Kidney tubule cell (primary cell): ENCODE measurements at regions not wholly inside any gene's neighbourhood (a gene's known extent, or its start where the extent isn't known, plus 50 kb on each side); places are given as distances from the start of the nearest gene placed in this dataset.

ENCODE experiments used
- DNase-seq: peaks from one replicate; pipeline ENCODE4 v3.0.0-alpha.2; 2018; ENCODE audit warnings: low spot score

DNA sequence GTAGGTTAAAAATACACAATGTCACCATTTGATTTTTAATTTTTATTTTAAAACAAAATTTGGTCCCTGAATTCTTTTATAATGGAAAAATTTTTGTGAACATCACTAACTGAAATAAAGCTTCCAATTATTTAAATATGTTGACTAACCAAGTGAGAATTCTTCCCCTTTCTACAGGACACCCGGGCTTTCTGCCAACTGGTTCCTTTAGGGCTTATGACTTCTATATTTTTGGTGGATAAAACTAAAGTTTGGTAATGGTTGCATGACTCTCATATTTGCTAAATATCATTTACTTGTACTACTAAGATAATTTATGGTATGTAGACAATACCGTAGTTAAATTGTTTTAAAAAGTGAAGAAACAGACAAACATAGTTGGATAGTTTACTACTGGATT is 291.0 kb upstream of the DOK6 start:
- no peak for DNase-seq

DNA sequence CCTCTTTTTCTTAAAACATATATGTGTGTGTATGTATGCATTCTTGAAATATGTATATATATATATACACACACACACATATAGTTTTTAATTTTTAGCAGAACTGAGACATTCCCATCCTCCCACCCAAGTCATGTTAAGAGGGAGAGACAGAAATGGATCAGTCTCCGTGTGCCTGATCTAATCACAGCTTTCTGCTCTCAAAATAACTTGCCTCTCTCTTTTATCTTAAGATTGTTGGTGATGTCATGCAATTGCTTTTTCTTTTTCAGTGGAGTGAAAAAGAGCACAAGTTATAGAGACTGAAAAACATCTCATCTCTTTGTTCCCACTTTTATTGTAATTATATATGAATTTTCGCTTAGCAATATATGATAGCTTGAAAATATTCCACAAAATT is 279.9 kb upstream of the DOK6 start:
- DNase-seq = no peak

DNA sequence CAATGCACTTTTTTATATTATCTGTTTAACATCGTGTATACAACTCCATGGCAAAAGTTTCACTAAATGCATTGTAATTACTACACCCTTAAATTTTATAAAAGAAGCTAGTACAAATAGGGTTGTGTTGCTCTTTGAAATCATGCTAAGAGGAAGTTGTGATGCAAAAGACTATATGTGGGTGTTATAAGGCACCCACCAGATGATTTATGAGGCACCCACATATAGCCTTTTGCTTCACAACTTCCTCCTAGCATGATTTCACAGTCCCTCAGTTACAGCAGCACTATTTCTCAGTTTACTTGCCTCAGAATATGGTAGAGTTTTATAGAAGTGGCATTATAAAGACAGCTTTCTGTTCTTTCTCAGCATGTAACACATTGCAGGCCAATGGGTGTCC is 277.3 kb upstream of the DOK6 start:
- DNase-seq = no peak

DNA sequence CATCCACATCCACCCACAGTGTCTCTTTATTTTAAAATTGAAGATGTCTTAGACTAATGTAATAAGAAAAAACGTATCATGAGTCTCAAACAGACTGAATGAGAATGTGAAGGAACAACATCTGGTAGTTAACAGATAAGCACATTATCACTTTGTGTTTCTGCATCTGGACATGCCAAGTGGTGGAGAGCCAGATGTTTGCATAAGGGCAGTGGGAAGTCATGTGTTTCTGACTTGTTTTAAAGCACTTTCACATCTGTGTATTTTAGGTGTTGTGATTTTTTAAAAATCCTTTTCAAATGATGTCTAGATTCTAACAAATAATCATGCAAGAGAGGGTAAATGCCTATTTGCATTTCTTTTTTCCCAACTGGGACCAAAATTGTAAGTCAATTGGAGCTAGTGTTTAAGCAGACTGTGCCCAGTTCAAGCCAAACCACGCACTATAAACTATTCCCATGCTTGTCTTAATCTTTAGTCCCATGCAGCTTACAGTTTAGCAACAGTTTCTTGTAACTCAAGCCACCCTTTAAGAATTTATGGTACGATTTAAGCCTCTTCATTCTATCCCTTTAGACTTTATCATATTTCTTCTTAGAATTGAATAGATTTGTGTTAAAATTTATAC is 272.7 kb upstream of the DOK6 start:
- no peak for DNase-seq

DNA sequence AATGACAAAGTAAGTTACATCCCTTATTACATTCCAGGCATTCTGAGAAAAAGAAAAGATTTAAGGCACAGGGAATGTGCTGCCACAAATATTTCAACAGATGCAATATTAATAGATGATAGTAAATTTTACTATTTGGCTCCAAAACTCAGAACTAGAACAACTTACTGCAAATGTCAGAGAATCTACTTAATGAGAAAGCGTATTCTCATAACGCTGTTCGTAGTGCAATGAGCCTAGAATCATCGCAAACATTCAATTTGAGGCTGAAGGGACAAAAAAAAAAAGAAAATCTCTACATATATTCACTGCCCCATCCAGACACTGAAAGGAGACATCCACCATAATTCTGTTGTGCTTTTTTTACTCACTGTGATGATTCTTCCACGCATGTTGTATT is 272.1 kb upstream of the DOK6 start:
- DNase-seq = no peak

DNA sequence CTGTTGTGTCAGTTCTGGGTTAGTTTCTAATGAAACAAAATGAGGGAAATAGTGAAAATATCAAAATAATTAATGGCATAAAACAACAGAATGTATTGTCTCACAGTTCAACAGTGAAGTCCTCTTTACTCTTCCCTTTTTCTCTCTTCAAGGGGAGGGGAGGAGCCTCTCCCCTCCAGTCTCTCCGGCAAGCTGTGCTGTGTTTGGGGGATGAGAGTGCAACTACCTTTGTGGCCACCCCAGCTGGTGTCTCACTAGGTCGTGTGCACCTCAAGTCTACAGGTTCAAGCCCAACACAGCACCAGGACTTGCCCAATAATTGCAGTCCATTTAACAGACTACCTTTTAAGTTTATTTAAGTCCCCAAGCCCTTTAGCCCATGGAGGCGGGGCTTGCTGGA is 271.7 kb upstream of the DOK6 start:
- no peak for DNase-seq

DNA sequence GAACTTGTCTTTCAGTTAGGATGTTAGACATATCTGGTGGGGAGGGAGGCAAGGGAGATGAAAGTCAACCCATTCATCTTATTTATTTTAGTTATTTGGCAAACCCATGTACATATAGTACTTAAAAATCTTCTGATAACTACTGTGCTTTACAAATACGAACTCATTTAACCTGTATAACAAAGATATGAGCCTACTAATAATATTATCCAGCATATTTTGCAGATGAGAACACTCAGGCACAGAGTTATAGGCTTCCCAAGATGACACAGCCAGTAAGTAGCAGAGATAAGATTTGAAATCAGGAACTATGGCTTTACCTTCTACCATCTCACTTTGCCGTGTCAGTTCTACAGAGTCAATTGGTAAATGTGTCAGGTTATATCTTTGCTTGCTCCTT is 262.6 kb upstream of the DOK6 start:
- no peak for DNase-seq

DNA sequence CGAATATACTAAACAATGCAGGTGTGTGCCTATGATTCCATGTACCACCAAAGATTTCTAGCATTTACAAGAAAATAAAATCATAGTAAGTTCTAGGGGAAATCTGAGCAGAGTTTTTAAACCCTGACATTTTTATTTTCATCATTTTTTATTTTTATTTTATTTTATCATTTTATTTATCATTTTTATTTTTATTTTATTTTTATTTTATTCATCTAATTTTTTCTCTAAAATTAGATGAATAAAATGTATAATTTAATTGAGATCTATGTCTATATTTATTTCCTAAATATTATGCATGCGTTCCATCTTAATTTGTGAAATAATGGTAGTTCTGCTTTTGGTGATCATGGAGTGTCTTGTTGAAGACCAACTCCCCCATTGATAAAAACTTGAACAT is 257.6 kb upstream of the DOK6 start:
- no peak for DNase-seq

DNA sequence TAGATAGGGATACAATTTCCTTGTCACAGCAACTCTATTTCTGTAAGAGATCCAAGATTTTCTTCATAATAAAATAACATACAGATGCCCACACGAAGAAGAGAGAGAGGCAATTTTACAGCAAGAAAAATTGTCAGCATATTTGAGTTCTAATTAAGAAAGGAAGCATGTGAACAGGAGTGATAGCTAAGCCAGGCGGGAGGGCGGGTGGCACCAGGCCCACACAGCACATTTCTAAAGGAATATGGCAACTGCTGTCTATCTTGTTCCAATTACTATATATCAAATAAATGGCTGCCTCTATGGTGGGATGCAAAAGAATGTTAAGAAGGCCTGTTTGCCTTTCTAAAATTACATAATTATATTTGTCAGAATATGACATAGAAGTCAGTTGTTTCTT is 248.3 kb upstream of the DOK6 start:
- DNase-seq = no peak

DNA sequence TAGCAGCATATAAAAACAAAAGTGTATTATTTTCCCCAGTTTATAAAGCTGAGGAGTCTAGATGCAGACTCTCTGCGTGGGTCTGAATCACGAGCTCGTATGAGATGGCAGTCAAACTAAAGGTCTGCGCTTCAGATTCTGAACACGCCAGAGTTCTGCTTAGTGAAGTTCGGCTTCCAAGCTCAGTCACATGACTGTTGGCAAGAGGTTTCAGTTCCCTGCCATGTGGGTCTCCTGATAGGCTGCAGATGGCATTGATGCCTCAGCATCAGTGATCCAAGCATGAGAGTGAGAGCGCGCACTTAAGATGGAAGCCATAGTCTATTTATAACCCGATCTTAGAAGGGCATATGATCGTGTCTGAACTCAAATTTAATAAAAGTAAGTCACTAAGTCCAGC is 242.8 kb upstream of the DOK6 start:
- DNase-seq = no peak

DNA sequence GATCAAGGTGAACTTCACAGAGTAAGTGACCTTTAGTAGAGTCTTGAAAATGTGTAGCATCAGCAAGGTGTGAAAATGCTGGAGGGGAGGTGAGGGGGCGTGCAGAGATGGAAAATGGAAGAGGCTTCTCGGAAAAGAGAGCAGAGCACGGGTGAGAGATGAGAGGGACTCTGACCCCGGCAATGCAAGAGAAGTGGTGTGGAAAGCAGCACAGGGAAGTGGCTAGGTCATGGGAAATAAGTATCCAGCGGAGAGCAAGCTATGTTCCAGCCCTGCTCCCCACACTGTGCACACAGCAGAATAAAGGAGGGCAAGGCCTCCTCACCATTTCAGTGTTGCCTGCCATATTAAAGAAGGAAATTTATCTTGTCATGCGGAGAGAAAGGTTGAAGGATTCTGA is 241.7 kb upstream of the DOK6 start:
- DNase-seq = no peak

DNA sequence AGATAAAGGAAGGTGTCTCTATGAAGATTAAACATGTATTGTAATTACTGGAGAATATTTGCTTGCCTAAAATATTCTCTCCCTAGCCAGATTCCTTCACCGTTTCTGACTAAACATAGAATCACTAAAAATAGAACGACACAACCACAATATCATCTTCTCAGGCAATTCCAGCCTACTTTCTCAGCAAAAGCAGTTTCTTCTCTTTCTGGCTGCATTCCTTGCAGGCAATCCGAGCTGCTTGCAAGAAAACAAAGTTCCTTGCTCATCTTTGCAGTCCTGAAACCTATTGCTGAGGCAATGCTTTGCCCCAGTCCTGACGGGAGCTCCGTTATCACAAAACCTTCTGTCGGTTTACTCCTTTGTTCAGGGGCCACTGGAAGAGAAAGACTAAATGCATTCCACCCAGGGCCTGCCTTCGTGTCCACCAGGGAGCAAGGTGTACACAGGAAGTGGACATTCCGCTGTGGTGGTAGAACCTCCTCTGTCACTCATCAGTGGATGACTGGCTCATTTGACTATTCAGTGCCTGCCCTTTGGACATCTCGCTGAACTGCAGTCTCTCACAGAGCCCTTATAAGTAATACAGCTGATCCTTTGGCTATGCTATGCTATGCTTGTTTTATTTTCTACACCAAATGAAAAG is 239.2 kb upstream of the DOK6 start:
- peak; percentile 62 for DNase-seq

DNA sequence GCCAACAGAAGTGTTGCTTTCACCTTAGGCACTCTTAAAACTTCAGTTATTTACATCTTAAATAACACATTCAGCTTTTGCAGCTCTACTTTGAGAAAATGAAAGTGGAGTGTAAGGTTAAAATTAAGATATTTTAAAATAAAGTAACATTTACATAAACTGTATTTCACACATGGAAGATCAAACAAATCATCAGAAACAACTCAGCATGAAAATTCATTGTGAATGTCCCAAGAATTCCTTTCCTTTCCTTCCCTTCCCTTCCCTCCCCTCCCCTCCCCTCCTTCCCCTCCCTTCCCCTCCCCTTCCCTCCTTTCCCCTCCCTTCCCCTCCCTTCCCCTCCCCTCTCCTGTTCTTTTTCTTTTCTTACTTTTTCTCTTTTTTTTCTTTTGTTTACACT is 238.0 kb upstream of the DOK6 start:
- no peak for DNase-seq

DNA sequence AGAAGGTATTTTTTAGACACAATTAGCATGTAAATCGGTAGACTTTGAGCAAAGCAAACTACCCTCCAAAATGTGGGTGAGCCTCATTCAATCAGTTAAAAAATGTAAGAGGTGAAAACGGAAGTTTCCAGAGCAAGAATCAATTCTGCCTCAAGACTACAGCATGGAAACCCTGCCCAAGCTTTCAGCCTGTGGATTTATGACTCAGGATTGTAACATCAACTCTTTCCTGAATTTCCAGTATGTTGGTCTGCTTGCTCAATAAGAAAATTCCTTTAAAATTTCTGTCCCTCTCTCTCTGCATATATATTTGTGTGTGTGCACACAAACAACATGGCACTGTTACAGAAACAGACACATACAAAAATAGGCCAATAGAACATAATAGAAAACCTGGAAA is 228.6 kb upstream of the DOK6 start:
- DNase-seq = no peak

DNA sequence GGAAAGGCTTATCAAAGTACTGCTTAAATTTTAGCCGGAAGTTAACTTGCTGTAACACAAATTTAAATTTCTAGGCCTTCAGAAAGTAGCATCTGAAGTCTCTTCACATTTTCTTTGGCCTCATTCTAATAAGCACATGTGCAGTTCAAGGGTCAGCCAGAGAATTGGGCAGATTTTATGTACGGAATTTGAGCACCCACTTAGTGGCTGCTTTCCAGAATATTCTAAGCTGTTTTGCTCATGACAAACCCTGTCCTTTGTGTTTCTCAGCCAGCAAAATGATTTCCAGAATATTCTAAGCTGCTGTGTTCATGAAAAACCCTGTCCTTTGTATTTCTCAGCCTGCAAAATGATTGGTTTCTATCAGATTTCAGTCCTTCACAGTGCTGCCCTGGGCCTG is 225.0 kb upstream of the DOK6 start:
- no peak for DNase-seq

DNA sequence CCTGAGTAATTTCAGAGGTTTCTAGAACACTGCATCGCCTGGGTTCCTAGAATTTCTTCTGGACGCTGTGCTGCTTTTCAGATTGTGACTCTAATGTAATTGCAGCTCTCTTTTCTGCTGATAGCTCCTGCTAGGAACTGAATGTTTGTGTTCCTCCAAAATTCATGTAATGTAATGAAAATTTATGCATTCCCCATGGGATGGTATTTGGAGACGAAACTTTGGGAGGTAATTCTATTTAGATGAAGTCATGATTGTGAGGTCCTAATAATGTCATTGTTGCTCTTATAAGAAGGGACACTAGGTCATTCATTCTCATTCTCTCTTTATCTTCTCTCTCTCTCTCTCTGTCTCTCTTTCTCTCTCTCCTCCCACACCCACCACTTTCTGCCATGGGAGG is 223.9 kb upstream of the DOK6 start:
- no peak for DNase-seq

DNA sequence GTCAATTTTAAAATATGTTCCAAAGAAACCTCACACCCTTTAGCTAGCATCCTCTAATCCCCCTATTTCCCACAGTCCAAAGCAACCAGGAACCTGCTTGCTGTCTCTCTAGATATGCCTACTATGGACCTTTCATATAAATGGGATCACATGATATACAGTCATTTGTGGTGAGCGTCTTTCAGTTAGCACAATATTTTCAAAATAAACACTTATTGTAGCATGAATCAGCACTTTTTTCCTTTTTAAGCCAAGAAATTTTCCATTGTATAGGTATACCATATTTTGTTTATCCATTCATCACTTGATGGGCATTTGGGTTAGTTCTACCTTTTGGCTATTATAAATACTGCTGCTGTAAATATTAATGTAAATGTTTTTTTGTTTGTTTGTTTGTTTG is 223.0 kb upstream of the DOK6 start:
- DNase-seq = no peak

DNA sequence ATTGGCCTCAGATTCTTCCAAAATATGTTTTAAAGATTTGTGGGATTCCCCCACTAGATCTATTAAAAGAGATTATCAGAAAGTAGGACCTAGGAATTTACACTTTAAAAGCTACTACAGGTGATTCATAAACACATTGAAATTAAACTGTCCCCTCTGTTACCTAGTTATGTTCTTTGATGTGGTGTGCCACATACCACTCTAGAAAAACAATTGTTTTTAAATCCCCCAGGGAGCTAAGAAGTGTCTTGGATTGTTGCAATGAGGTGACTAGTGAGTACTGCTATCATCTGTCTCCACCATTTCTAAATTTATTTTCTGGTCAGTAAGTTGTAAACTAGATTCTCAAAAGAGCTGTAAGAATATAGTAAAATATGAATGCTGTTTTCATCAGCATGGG is 214.5 kb upstream of the DOK6 start:
- DNase-seq = no peak

DNA sequence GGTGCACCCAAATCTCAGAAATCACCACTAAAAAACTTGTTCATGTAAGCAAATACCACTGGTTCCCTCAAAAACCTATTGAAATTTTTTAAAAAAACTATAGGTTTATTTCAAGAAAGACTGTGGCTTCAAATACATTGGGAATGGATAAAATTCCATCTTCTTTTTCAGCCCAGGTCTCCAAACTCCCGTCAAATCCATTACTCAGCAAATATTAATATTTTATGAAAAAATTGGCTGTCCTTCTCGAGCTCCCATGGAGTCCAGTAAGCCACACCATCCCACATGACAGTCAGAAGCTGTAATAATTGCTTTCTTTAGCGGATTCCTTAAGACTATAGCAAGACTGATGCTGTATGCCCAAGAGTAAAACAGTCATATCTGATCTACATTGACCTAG is 204.4 kb upstream of the DOK6 start:
- DNase-seq = no peak

DNA sequence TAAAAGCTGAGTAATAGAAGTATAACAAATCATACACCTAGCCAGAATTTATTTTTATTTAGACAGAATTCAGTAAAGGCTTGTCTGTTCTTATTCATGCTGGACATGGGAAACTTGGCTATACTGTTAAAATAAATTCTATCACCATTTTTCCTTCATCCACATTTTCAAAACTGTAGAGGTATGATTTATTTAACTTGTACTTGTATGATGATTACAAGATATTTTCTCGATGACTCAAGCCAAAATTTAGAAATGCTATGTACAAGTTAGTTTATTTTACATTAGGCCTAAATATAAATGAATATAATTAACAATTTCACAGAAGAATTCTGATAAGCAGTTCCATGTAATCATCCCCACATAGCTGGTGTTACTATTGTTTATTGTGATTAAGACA is 194.8 kb upstream of the DOK6 start:
- DNase-seq = no peak

DNA sequence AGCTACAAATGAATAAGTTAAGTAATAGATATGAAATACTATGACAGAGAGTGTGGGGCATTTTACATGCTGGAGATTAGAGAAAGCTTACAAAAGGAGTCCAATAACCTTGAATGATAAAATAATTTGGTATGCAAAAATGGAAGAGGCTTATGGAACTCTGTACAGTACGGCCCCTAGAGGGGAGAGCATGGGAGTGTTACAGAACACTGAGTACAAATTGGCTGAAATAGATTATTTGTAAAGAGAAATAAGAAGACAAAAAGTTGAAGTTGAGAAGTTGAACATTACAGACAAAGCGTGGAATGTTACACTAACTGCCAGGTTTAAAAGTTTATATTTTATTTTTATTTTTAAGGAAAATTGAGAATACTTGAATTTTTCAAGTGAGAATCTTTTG is 192.1 kb upstream of the DOK6 start:
- no peak for DNase-seq

DNA sequence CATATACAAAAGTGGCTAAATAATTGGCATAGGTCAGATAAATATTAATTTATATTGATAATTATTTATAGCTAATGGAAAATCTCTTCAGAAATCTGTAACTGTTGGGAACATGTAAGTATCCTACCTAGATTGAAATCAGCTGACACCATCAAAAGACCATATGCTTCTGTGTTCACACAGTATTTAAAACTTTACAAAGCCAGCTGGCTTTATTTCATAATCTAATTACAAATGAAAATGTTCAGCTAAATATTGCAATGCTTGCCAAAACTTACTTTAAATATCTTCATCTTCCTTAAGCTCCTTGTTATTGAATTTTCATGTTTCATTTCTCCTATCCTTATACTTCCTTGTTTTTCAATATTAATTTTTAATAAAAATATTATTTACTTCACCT is 190.9 kb upstream of the DOK6 start:
- DNase-seq = no peak

DNA sequence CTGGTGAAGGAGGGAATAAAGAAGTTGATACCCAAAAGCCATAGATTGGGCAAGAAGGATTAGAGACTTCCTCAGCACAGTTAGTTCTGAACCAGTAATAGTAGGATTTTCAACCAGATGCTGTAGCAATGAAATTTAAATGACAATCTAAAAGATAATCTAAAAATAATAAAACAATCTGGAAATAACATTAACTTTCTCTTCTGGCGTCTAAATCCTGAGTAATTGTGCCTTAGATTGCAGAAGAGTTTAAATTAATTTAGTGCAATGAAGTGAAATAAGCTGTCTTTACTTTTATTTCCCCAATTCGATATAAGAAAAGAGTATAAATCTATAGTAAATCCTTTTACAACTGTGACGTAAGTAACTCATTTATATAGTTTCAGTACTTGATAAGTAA is 186.8 kb upstream of the DOK6 start:
- DNase-seq = no peak

DNA sequence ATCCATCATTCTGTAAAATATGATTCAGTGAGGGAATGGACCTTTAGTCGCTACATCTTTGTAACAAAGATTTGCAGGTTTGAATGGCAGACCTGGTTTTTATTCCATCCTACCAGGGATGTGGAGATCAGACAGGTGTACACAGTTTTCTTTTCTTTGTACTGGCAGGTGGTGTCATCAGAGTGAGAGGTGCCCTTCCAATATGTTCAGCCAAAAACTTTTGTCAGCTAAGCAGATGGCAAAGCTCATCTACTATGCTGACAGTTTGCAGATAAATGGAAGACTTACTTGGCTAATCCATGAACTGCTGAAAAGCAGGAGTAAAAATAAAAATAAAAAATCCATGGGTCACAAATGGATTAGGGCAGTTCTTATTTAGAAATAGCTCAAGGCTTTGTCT is 185.5 kb upstream of the DOK6 start:
- no peak for DNase-seq

DNA sequence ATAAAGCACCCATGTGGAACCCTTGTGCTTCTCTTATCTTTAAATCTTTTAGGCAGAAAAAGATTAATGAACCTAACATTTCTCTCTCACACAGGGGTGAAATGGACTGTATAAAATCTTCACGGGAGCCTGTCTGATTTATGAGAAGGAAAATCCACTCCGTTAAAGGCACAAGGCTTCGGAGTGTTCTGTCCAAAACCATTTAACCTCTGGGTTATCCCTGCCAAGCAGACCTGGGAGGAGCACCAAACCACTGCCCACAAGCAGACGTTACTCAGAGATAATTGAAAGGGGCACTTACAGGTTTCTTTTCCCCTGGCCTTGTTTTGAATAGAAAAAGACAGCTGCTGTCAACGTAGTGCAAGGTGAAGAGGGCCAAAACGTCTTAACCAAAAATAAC is 184.4 kb upstream of the DOK6 start:
- no peak for DNase-seq
